HG03097 (cell line): ENCODE measurements at regions not wholly inside any gene's neighbourhood (a gene's known extent, or its start where the extent isn't known, plus 50 kb on each side); places are given as distances from the start of the nearest gene placed in this dataset.

Experiments
- ATAC-seq: cut with Tn5 transposase; IDR thresholded peaks from one replicate; pipeline ENCODE4 v1.9.1; 2021; ENCODE audit not compliant: unreplicated experiment, low FRiP score

GRCh38 chr11:81913793-81914192 is 819.9 kb downstream of the FAM181B start:
- ATAC-seq, result no peak

GRCh38 chr11:81907996-81908395 is 825.7 kb downstream of the FAM181B start:
- ATAC-seq, result no peak

- no peak for ATAC-seq
Observed at GRCh38 chr11:81899156-81899555, 834.5 kb downstream of the FAM181B start.

DNA sequence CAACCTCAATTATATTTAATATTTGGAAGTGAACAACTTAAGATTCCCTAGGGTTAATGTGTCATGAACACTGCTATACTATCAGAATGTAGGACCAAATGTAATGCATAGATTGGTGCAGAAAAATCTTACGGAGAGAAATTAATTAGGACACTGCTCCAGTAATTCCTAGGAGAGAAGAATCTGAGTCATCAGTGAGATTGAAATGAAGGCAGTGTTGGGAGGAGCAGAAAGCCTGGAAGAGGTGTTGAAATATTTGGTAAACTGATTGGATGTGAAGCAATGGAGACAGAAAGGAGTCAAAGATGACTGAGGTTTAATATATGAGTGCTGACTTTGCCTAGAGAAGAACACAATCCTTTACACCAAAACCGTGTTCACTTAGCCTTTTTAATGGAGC is 836.0 kb downstream of the FAM181B start:
- ATAC-seq, result no peak

GRCh38 chr11:81895258-81895657 is 838.4 kb downstream of the FAM181B start:
- ATAC-seq, result no peak

- no peak for ATAC-seq
Observed at GRCh38 chr11:81892770-81893635, 840.7 kb downstream of the FAM181B start.

DNA sequence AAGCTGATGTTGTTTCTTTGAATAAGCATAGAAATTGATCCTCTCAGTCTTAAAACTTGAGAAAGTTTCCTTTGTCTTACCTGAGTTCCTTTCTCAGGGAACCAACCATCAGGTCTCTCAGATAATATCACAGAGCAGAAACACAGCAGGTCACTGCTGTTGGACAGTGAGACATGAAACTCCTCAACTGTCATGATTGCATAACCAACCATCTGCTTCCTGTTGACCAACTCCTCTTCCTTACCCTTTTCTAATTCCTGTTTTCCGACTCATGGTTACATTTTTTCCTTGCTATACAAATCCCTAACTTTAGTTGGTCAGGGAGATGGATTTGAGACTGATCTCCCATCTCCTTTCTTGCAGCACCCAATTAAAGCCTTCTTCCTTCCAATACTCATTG is 845.3 kb downstream of the FAM181B start:
- ATAC-seq, result no peak

DNA sequence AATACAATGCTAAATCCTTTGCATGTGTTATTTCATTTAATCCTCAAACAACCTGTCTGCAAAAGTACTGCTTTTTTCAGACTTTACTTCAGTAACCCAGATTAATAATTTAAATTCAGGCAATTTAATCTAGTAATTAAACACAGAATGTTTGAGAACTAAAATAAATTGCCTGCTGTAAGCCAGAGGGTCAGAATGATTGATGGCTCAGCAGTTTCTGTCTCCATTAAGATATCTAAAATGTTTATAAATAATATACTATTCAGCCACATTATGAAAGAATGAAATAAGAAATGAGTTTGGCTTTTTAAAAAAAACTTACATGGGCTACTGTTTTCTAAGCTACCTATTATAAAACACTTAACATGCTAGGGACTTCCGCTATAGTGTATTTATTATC is 846.0 kb downstream of the FAM181B start:
- no peak for ATAC-seq

DNA sequence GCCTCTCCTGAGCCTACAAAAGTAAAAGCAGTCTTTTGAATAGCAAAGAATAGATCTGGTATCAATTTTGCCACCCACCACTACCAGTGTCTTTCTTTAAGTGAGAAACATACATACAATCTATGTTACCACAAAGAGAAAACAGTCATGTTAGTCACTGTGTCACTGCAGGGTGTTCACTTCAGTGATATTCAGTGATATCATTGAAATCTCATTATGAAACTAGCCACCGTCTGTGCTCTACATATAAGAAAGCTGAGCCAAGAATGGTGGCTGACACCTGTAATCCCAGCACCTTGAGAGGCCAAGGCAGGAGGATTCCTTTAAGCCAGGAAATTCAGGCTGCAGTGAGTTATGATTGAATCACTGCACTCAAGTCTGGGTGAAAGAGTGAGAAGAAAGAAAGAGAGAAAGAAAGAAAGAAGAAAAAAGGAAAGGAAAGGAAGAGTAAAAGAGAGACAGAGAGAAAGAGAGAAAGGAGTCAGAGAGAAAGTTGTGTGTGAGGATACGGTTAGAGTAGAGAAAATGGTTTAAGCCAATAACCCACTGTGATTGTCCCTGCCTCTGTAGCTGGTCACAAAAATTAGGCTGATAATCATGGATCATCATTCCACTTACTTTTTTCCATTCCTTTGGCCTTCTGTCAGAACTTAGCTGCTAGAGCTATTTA is 847.1 kb downstream of the FAM181B start:
- ATAC-seq, result no peak

- ATAC-seq, result peak; percentile 41
Observed at GRCh38 chr11:81874635-81875034, 859.0 kb downstream of the FAM181B start.

- ATAC-seq, result no peak
Observed at GRCh38 chr11:81870815-81871214, 862.8 kb downstream of the FAM181B start.

- peak; percentile 60 for ATAC-seq
Observed at GRCh38 chr11:81870066-81870412, 863.6 kb downstream of the FAM181B start.

DNA sequence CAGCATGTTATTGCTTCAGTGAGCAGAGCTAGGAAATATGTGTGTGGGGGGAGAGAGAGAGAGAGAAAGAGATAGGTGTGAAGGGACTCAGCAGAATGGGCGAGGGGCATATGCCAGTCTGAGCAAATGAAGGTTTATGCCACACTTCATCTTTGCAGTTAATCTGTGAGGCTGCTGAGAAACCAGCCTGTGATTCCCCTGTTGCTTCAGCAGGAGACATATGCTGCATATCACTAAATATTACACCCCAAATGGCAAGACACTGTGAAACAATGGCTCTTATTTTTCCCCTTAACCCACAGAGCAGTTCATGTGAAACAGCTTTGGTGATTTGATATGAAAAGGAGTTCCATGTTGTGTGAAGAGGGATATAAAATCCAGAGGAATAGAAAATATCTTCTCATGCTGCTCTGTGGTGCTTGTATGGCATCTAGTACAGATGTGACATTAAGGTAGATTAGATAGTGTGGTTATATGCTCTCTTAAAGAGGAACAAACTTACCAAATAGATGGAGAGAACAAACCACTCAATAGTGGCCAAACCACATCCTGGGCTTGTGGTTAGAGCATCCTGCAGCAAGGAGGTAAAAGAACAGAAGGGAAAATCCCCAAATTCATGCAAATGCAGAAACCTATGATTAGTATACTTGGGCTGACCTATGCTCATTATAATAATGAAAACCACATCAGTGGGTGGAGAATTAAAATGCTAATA is 864.2 kb downstream of the FAM181B start:
- peak; percentile 96 for ATAC-seq

DNA sequence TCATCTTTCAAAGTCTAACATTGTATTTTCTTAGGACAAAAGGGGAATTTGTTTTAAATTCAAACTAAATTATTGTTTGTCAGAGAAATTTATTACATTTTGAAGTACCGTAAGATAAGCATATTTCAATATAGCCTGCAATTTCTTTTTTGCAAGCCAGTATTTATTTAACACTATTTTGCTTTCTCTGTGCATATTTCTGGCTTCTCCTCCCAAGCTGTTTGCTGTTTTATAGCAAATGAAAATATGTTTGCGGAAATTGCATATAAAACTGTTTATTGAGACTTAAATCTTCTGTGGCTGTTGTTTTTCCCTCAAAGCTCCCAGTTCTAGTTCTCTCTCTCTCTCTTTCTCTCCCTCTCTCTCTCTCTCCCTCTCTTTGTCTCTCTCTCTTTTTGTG is 866.8 kb downstream of the FAM181B start:
- ATAC-seq, result no peak

DNA sequence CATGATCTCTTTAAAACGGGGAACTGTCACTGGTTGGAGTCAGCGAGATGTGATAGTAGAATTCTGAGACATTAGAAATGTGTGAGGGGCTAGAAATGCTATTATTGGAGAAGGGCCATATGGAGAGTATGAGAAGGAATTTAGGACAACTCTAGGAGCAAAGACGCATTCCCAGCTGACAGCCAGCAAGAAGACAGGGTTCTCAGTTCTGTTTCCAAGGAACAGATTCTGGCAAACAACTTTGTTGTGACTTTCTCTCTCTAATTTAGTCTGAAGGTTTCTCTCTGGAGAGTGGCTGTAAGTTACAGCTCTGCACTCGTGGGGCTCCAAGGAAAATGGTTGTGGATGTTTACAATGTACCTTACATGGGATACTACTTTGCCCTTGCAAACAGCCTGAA is 876.3 kb downstream of the FAM181B start:
- ATAC-seq, result no peak

DNA sequence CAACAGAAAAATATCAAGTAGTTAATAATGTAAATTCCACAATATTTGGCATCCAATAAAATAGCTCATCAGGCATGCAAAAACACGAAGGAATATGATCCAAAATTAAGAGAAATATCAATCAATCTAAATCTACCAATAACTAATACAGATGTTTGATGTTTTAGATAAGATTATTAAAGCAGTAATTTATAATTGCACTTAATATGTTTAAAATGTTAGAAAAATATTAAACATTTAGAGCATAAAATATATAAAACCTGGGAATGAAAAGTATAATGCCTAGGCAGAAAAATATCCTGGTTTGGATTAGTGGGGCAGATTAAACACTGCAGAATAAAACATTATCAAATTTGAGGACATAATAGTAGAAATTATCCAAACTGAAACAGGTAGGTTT is 879.9 kb downstream of the FAM181B start:
- no peak for ATAC-seq

GRCh38 chr11:81852896-81853295 is 880.8 kb downstream of the FAM181B start:
- ATAC-seq, result no peak

GRCh38 chr11:81840380-81840779 is 893.3 kb downstream of the FAM181B start:
- no peak for ATAC-seq

DNA sequence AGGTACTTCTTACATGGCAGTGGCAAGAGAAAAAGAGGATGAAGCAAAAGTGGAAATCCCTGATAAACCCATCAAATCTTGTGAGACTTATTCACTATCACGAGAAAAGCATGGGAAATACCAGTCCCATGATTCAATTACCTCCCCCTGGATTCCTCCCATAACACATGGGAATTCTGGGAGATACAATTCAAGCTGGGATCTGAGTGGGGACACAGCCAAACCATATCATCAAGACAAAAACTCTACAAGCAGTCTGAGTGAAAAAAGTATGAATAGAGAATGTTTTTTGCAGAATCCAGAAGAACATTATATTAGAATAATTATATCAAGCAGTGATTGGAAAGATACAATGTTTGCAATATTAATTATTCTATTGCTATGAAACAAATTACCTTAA is 893.7 kb downstream of the FAM181B start:
- no peak for ATAC-seq

DNA sequence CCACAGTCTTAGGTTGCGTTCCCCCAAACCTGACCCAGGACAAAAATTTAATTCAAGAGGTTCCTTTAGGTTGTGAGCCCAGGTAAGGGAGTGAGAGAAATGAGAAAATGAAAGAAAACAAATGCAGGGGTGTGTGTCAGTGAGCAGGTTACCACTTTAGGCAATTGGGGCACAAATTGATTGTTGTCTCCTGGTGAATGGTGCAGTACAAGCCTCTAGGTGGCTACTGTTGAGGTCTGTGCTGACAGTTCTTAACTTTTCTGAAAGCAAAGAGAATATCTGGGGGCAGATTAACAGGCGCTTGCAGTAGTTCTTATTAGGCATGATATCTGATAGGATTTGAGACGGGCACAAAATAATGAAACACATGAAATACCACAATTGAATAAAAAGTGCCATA is 894.6 kb downstream of the FAM181B start:
- ATAC-seq, result no peak

GRCh38 chr11:81829976-81830375 is 903.7 kb downstream of the FAM181B start:
- no peak for ATAC-seq

DNA sequence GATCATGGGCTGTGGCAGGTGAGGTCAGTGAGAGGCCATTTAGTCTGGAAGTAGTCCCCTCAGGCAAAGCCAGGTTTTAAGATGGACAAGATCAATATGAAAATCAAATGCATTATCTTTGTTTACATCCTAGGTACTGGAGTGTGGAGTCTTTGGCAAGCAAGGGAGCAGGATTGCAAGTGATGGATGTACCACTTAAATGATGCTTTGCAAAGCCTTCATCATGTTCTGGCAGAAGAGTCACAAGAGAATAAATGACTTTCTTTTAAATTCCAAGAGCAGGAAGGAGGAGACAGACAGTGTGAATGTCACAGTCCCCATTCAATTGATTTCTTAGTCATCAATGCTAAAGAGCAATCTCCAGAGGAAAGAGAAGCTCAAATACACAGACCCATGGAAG is 908.3 kb downstream of the FAM181B start:
- no peak for ATAC-seq
